HG03558 (cell line): ENCODE measurements at regions not wholly inside any gene's neighbourhood (a gene's known extent, or its start where the extent isn't known, plus 50 kb on each side); places are given as distances from the start of the nearest gene placed in this dataset.

ENCODE experiments used
- ATAC-seq: cut with Tn5 transposase; IDR thresholded peaks from one replicate; pipeline ENCODE4 v1.9.1; 2021; ENCODE audit warnings: moderate number of reproducible peaks; ENCODE audit not compliant: unreplicated experiment; ENCODE audit errors: extremely low read depth

DNA sequence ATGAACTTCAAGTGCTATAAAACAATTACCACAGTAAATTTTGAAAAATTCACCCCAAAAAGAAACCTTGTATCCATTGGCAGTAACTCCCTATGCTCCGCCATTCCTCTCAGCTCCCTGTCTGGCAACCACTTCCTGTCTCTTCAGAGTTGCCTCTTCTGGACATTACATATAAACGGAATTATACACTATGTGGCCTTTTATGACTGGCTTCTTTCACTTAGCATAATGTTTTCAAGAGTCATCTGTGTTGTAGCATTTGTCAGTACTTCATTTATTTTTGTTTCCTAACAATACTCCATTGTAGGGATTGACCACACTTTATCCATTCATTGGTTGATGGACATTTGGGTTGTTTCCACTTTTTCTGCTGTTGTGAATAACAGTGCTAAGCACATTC, 50.1 kb downstream of the CEP43 start:
- ATAC-seq, result no peak

DNA sequence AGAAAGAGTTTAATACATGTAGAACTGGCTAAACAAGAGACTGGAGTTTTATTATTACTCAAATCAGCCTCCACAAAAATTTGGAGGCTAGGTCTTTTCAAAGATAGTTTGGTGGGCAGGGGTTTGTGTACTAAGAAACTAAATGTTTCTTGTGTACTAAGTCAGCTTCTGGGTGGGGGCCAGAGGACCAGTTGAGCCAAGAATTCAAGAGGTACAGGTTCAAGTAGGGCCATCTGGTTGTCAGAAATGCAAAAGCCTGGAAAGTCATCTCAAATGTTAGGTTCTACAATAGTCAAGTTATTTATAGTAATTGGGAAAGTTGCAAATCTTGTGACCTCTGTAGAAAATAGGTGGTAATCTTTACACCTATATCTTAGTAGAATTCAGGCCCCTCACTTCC, 51.7 kb downstream of the CEP43 start:
- no peak for ATAC-seq

GRCh38 chr6:167053895-167054530, 54.8 kb downstream of the CEP43 start:
- no peak for ATAC-seq

DNA sequence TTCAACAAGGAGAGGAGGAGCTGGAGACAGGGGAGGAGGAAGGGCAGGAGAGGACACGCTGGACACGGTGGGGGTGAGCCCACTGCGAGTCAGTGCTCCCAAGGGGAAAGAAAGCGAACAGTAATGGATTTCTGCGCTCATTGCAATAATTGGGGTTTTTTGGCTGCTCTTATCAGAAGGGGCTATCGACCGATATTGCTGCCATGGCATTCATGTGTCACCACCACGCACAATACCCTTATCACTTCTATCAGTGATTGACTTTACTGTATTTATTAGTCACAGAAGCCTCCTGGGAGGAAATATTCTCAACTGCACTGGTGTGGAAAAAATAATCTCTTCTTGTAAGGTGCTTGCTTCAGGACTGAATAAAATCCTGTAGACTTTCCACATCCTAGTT, 55.8 kb downstream of the CEP43 start:
- ATAC-seq, result no peak

DNA sequence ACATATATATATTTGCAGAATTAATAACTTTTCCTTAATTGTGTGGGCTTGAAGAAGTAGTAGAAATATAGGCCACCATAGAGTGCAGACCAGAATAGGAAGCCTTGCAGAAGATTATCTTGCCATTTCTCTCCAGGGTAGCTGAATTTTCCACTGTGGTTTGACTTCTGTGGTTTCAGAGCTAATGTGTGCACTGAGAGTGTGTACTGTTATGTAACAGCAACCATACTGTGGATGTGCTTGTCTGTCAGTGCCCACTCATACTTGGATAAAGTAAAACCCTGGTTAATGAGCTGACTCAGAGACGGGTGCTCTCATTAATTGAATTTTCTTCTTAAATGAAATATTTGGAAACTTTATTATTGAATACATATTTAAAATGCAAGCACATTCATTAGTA, 57.2 kb downstream of the CEP43 start:
- ATAC-seq, result peak; percentile 97

DNA sequence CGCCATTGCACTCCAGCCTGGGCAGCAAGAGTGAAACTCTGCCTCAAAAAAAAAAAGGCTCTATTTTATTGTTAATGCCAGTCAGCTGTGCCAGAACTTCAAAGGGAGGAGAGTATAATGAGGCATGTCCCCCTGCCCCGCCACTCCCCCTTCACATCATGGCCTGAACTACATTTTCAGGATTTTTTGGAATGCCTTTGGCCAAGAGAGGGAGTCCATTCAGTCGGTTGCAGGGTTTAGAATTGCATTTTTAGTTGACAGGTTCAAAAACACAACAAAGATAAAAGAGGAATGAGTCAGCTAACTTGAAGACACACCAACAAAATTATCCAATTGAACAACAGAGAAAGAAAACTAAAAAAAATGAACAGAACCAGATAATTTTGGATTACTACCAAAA, 59.1 kb downstream of the CEP43 start:
- no peak for ATAC-seq
